HG03159 (cell line): ENCODE measurements at regions not wholly inside any gene's neighbourhood (a gene's known extent, or its start where the extent isn't known, plus 50 kb on each side); places are given as distances from the start of the nearest gene placed in this dataset.
"Not testable (repeated sequence)": the region's sequence is repeated elsewhere in the genome, so short reads cannot be mapped to it uniquely, and the experiment has no call there.

Source experiments
- ATAC-seq: cut with Tn5 transposase; IDR thresholded peaks from one replicate; pipeline ENCODE4 v1.9.1; 2021; ENCODE audit warnings: mild to moderate bottlenecking, moderate library complexity; ENCODE audit not compliant: unreplicated experiment

- no peak for ATAC-seq
Measured at GRCh38 chr3:178336336-178336735, 199.9 kb upstream of the KCNMB2 start.

GRCh38 chr3:178340506-178340905 lies 195.7 kb upstream of the KCNMB2 start:
- no peak for ATAC-seq

- ATAC-seq = no peak
Measured at GRCh38 chr3:178341636-178342035, 194.6 kb upstream of the KCNMB2 start.

GRCh38 chr3:178342111-178342510 lies 194.1 kb upstream of the KCNMB2 start:
- no peak for ATAC-seq

- no peak for ATAC-seq
Measured at GRCh38 chr3:178343433-178344038, 192.7 kb upstream of the KCNMB2 start.

- ATAC-seq = no peak
Measured at GRCh38 chr3:178345944-178346343, 190.3 kb upstream of the KCNMB2 start.

GRCh38 chr3:178348561-178349217 lies 187.5 kb upstream of the KCNMB2 start:
- ATAC-seq = not testable (repeated sequence)

GRCh38 chr3:178349218-178349596 lies 187.0 kb upstream of the KCNMB2 start:
- not testable (repeated sequence) for ATAC-seq

- no peak for ATAC-seq
Measured at GRCh38 chr3:178350763-178351162, 185.5 kb upstream of the KCNMB2 start.

- no peak for ATAC-seq
Measured at GRCh38 chr3:178352326-178353005, 183.8 kb upstream of the KCNMB2 start.

GRCh38 chr3:178353006-178353694 lies 183.1 kb upstream of the KCNMB2 start:
- no peak for ATAC-seq

- ATAC-seq = no peak
Measured at GRCh38 chr3:178359728-178360127, 176.5 kb upstream of the KCNMB2 start.

GRCh38 chr3:178363048-178363447 lies 173.2 kb upstream of the KCNMB2 start:
- not testable (repeated sequence) for ATAC-seq

- no peak for ATAC-seq
Measured at GRCh38 chr3:178367817-178368617, 168.2 kb upstream of the KCNMB2 start.

GRCh38 chr3:178369006-178369405 lies 167.2 kb upstream of the KCNMB2 start:
- ATAC-seq = no peak

GRCh38 chr3:178369811-178370210 lies 166.4 kb upstream of the KCNMB2 start:
- ATAC-seq = no peak

- ATAC-seq = no peak
Measured at GRCh38 chr3:178370387-178370786, 165.8 kb upstream of the KCNMB2 start.

GRCh38 chr3:178381555-178381954 lies 154.7 kb upstream of the KCNMB2 start:
- no peak for ATAC-seq

GRCh38 chr3:178381971-178382448 lies 154.2 kb upstream of the KCNMB2 start:
- ATAC-seq = no peak

GRCh38 chr3:178382449-178383061 lies 153.7 kb upstream of the KCNMB2 start:
- ATAC-seq = no peak
